Endothelial cell of umbilical vein (primary cell): ENCODE measurements at regions not wholly inside any gene's neighbourhood (a gene's known extent, or its start where the extent isn't known, plus 50 kb on each side); places are given as distances from the start of the nearest gene placed in this dataset.

Experiments
- BruUV-seq: library from RNA; stranded (reverse); fragments of 400-500 nt; replicated peaks from 2 replicates; lab custom pipeline; 2021; lab: Mats Ljungman, UMichigan
- CTCF ChIA-PET: fragments of 300-600, 350-600 bp; sonication (Branson Sonifier 250); formaldehyde crosslinking; loops from one replicate; lab custom pipeline; 2021; ENCODE audit warnings: antibody characterized with exemption, inconsistent platforms; lab: Charles Lee
- POLR2A ChIA-PET: fragments of 300-600, 350-600 bp; sonication (Branson Sonifier 250); formaldehyde crosslinking; loops from one replicate; lab custom pipeline; 2021; ENCODE audit warnings: antibody characterized with exemption, inconsistent platforms; lab: Charles Lee
- DNase-seq: peaks from one replicate; pipeline ENCODE4 v3.0.0-alpha.2; 2011; ENCODE audit warnings: low read depth, low spot score
- FAIRE-seq: peaks from 2 replicates; lab custom pipeline; 2011; peaks lifted over from hg19 to GRCh38; lab: Jason Lieb, UNC
- H2AFZ ChIP-seq: 2 replicates; pipeline ENCODE4 v1.6.0; 2012; ENCODE audit warnings: low read depth, low read length, control low read depth, inconsistent platforms
- H3K27ac ChIP-seq: 2 replicates; pipeline ENCODE4 v1.5.1; 2011; ENCODE audit warnings: low read depth, mild to moderate bottlenecking, control low read depth, low read length, moderate library complexity; ENCODE audit not compliant: insufficient read depth
- H3K27me3 ChIP-seq, 2 experiments: 2 replicates each; pipeline versions ENCODE4 v1.6.0 to v1.6.1; 2011; ENCODE audit warnings: low read length in 2 of 2, mixed read lengths in 1 of 2; ENCODE audit not compliant: control insufficient read depth in 2 of 2, insufficient read depth in 2 of 2
- H3K36me3 ChIP-seq, 2 experiments: 2 replicates in 1 of 2; 3 replicates in 1 of 2; pipeline ENCODE4 v1.5.1; 2011; ENCODE audit warnings: low read length in 2 of 2, mild to moderate bottlenecking in 1 of 2, moderate library complexity in 1 of 2; ENCODE audit not compliant: control insufficient read depth in 2 of 2, insufficient read depth in 2 of 2; ENCODE audit errors: extremely low read depth in 1 of 2
- H3K4me1 ChIP-seq: 3 replicates; pipeline ENCODE4 v1.5.1; 2011; ENCODE audit warnings: mild to moderate bottlenecking, low read length; ENCODE audit not compliant: control insufficient read depth, insufficient read depth; ENCODE audit errors: extremely low read depth
- H3K4me2 ChIP-seq: 2 replicates; pipeline ENCODE4 v1.6.1; 2011; ENCODE audit warnings: low read length, control low read depth, mixed read lengths; ENCODE audit not compliant: insufficient read depth
- H3K4me3 ChIP-seq, 3 experiments: fragments of 200-600 bp in 1 of 3; sonication (generic), shearing (Covaris generic) in 1 of 3; replicated peaks in 1 of 3; 2 replicates each; pipeline ENCODE4 v1.5.1; 2011 to 2016; ENCODE audit warnings: control low read depth in 3 of 3, low read length in 3 of 3, mild to moderate bottlenecking in 2 of 3, inconsistent platforms in 1 of 3, low read depth in 1 of 3, moderate library complexity in 1 of 3; ENCODE audit not compliant: insufficient read depth in 1 of 3
- H3K79me2 ChIP-seq: 2 replicates; pipeline ENCODE4 v1.6.0; 2012; ENCODE audit warnings: low read length, inconsistent platforms; ENCODE audit not compliant: control insufficient read depth, insufficient read depth
- H3K9ac ChIP-seq: replicated peaks from 2 replicates; pipeline ENCODE3; 2011; ENCODE audit warnings: low read length, control low read depth; ENCODE audit not compliant: insufficient read depth; ENCODE audit errors: extremely low read depth
- H3K9me1 ChIP-seq: replicated peaks from 3 replicates; pipeline ENCODE4 v1.6.0; 2011; ENCODE audit warnings: mild to moderate bottlenecking, low read length; ENCODE audit not compliant: control insufficient read depth, insufficient read depth; ENCODE audit errors: extremely low read depth
- H3K9me3 ChIP-seq: replicated peaks from 2 replicates; pipeline ENCODE4 v1.5.1; 2012; ENCODE audit warnings: low read length, inconsistent platforms; ENCODE audit not compliant: control insufficient read depth, insufficient read depth
- H4K20me1 ChIP-seq: replicated peaks from 2 replicates; pipeline ENCODE3; 2011; ENCODE audit warnings: mild to moderate bottlenecking, low read length; ENCODE audit not compliant: control insufficient read depth, insufficient read depth; ENCODE audit errors: extremely low read depth
- EZH2 ChIP-seq: IDR thresholded peaks from 2 replicates; pipeline ENCODE4 v1.6.1; 2012; ENCODE audit warnings: borderline replicate concordance, low read depth, mild to moderate bottlenecking, moderate library complexity, low read length, inconsistent platforms; ENCODE audit not compliant: severe bottlenecking
- FOS ChIP-seq: IDR thresholded peaks from 2 replicates; pipeline ENCODE4 v1.6.1; 2011; ENCODE audit warnings: mild to moderate bottlenecking, low read length, moderate library complexity, borderline replicate concordance; ENCODE audit not compliant: insufficient read depth
- GATA2 ChIP-seq: IDR thresholded peaks from 2 replicates; pipeline ENCODE4 v1.7.0; 2011; ENCODE audit warnings: low read depth, mild to moderate bottlenecking, moderate library complexity, mixed read lengths, low read length; ENCODE audit not compliant: insufficient read length, insufficient read depth
- JUN ChIP-seq: IDR thresholded peaks from 2 replicates; pipeline ENCODE4 v1.6.1; 2011; ENCODE audit warnings: borderline replicate concordance, low read depth; ENCODE audit not compliant: insufficient read length, insufficient read depth
- MYC ChIP-seq: IDR thresholded peaks from one replicate; pipeline ENCODE4 v1.6.1; 2011; ENCODE audit warnings: mild to moderate bottlenecking, low read depth, low read length
- POLR2A ChIP-seq: IDR thresholded peaks from 2 replicates; pipeline ENCODE4 v1.6.1; 2012; ENCODE audit warnings: low read depth, mild to moderate bottlenecking, control low read depth, low read length
- POLR2AphosphoS5 ChIP-seq: IDR thresholded peaks from 2 replicates; pipeline ENCODE4 v1.6.1; 2012; ENCODE audit warnings: low read depth, mild to moderate bottlenecking, control low read depth, low read length, moderate library complexity; ENCODE audit not compliant: insufficient read depth
- dilution Hi-C: fragments of 300-500 bp; cut with MboI; formaldehyde crosslinking; loops from one replicate; pipeline ENCODE4 v1.15.0; 2019; ENCODE audit warnings: low sequenced_read_pairs; ENCODE audit not compliant: extremely low pct_ligation_motif_present
- intact Hi-C: fragments of 100-400 bp; cut with micrococcal nuclease; formaldehyde crosslinking; loops from one replicate; pipeline ENCODE4 v1.10.0; 2022
- TF ChIP-seq, protein P1 (sequence below), 2 donors: IDR thresholded peaks; 1 replicate in 1 of 2; 2 replicates in 1 of 2; pipeline ENCODE4 v1.5.1; 2011; ENCODE audit warnings: low read length in 2 of 2, mild to moderate bottlenecking in 2 of 2, moderate library complexity in 2 of 2, control low read depth in 1 of 2, inconsistent platforms in 1 of 2, low read depth in 1 of 2; ENCODE audit not compliant: insufficient read depth in 1 of 2; ENCODE audit errors: extremely low read depth in 1 of 2
- TF ChIP-seq, protein P2 (sequence below): IDR thresholded peaks from 2 replicates; pipeline ENCODE4 v1.6.1; 2011; ENCODE audit not compliant: insufficient read depth, insufficient read length

DNA sequence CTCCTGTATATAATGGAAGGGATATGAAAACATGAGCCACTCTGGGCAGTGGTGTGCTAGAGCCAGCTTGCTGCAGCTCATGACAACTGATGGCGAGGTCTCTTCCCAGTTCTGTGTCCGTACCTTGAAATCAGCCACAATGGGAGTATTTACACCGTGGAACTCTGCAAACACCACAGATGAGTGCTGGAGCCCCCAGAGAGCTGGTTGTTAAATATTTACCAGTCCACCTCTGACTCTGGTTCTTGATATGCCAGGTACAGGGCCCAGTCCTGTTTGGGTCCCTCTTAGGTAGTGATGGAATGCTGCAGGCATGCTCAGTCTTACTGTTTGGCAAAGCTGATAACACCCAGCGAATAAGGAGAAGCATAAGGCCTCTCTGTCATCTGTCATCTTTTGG lies 116.1 kb upstream of the GLI2 start:
- TF ChIP-seq, protein P1, sequence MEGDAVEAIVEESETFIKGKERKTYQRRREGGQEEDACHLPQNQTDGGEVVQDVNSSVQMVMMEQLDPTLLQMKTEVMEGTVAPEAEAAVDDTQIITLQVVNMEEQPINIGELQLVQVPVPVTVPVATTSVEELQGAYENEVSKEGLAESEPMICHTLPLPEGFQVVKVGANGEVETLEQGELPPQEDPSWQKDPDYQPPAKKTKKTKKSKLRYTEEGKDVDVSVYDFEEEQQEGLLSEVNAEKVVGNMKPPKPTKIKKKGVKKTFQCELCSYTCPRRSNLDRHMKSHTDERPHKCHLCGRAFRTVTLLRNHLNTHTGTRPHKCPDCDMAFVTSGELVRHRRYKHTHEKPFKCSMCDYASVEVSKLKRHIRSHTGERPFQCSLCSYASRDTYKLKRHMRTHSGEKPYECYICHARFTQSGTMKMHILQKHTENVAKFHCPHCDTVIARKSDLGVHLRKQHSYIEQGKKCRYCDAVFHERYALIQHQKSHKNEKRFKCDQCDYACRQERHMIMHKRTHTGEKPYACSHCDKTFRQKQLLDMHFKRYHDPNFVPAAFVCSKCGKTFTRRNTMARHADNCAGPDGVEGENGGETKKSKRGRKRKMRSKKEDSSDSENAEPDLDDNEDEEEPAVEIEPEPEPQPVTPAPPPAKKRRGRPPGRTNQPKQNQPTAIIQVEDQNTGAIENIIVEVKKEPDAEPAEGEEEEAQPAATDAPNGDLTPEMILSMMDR (IDR thresholded peaks at IDR 0.05; ENCODE audit: extremely low read depth in 1 of 2, insufficient read depth in 1 of 2, low read depth in 1 of 2, low read length in 2 of 2) = no peak
- TF ChIP-seq POLR2AphosphoS5 (no peak), MYC (no peak), FOS (no peak), POLR2A (no peak), EZH2 (no peak), GATA2 (no peak), JUN (no peak)
- TF ChIP-seq, protein P2, sequence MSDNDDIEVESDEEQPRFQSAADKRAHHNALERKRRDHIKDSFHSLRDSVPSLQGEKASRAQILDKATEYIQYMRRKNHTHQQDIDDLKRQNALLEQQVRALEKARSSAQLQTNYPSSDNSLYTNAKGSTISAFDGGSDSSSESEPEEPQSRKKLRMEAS = no peak
- Histone ChIP-seq H4K20me1 (no peaks in the 10 kb centered on the region), H3K27ac (no peak overlapping the region), H3K9ac (no peak overlapping the region), H3K9me1 (no peaks in the 10 kb centered on the region), H3K9me3 (no peaks in the 10 kb centered on the region), H3K4me3 (no peak overlapping the region), H3K4me1 (no peaks in the 10 kb centered on the region), H2AFZ (no peak overlapping the region), H3K4me2 (no peak overlapping the region), H3K27me3 (peaks cover 0 to 2% of the 10 kb centered on the region in 2 experiments), H3K36me3 (no peaks in the 10 kb centered on the region), H3K79me2 (no peaks in the 10 kb centered on the region)
- FAIRE-seq (no peak), DNase-seq (no peak)
- no TSS peak for BruUV-seq
- ChIA-PET CTCF (interaction anchor here (1.4 to 2.0 kb wide), 3 partner anchors 16 to 68 kb away, joined by 4 to 5 read pairs (median 4); no protein-coding TSS in a partner anchor), POLR2A (no interaction called here)
- dilution Hi-C loops (no loop called here), intact Hi-C loops (no loop called here)
